HG02840 (cell line): ENCODE measurements at regions not wholly inside any gene's neighbourhood (a gene's known extent, or its start where the extent isn't known, plus 50 kb on each side); places are given as distances from the start of the nearest gene placed in this dataset.

ENCODE experiments used
- ATAC-seq: cut with Tn5 transposase; IDR thresholded peaks from one replicate; pipeline ENCODE4 v1.9.1; 2021; ENCODE audit warnings: mild to moderate bottlenecking, moderate library complexity, moderate number of reproducible peaks; ENCODE audit not compliant: unreplicated experiment, low FRiP score

DNA sequence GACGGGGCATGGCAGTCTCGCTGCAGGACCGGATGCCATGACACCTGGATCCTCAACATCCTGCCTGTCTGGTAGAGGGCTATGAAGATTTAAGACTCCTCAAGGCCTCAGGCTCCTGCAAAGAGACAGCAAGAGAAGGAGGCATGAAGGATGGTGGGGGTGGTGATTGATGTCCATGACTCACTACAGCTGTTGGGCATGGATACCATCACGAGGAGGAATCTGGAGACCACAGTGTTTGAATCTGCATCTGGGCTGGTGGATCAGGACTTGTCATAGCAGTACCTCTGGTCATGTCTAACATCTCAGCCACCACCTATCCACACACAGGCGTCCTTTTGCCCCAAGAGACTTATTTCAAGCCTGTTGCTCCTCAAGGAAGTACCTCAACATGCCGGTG is 50.2 kb upstream of the WSCD1 start:
- ATAC-seq, result no peak

DNA sequence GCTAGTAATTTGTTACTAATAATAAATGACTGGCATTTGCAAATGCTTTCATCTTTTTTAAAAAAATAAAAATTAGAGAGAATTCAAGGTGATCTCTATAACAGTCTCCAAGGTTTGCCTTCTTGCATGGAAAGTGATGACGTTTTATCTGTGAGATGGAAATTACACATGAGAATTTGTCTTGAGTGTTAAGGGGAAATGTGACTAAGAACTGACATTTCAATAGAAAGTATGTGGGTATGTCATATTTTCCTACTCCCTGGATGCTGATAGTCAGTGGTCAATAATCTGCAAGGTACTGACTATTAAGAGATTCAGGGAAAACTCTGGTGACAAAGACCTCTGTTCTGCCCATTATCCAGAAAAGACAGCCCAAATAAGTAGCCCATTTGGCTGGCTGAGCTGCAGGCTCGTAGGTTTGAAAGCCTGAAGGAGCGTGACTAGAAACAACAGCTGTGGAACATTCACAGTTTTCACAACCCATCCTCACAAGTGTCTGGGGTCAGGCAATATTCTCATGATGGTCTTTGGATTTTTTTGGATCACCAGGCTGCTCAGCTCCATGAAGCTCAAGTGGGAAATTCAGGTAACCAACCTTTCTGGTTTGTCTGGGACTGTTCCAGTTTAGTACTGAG is 49.7 kb upstream of the WSCD1 start:
- ATAC-seq, result no peak
